ENCODE measurements at regions not wholly inside any gene's neighbourhood (a gene's known extent, or its start where the extent isn't known, plus 50 kb on each side); places are given as distances from the start of the nearest gene placed in this dataset.

- DNase-seq, result no peak
- no peaks in the 10 kb centered on the region for H3K27me3 Mint-ChIP-seq (ENCODE audit: unreplicated experiment)
- H3K27ac Mint-ChIP-seq (ENCODE audit: unreplicated experiment), result no peak overlapping the region
- H3K9me3 Mint-ChIP-seq (ENCODE audit: unreplicated experiment), result peaks cover 4% of the 10 kb centered on the region
- H3K36me3 Mint-ChIP-seq (ENCODE audit: unreplicated experiment), result peaks cover 5% of the 10 kb centered on the region
- no peaks in the 10 kb centered on the region for H3K4me1 Mint-ChIP-seq (ENCODE audit: low read depth, unreplicated experiment)
- TF ChIP-seq CTCF (IDR thresholded peaks at IDR 0.05; ENCODE audit: partially characterized antibody, unreplicated experiment), result no peak
- no peak overlapping the region for H3K4me3 Mint-ChIP-seq (ENCODE audit: unreplicated experiment)
Observed at GRCh38 chr1:164006621-164007020, 552.4 kb upstream of the PBX1 start.

- peaks cover 9% of the 10 kb centered on the region for H3K9me3 Mint-ChIP-seq (ENCODE audit: unreplicated experiment)
- H3K27me3 Mint-ChIP-seq (ENCODE audit: unreplicated experiment), result peaks cover 4% of the 10 kb centered on the region
- peaks cover 9% of the 10 kb centered on the region for H3K36me3 Mint-ChIP-seq (ENCODE audit: unreplicated experiment)
- no peak overlapping the region for H3K4me3 Mint-ChIP-seq (ENCODE audit: unreplicated experiment)
- no peaks in the 10 kb centered on the region for H3K4me1 Mint-ChIP-seq (ENCODE audit: low read depth, unreplicated experiment)
- TF ChIP-seq CTCF (IDR thresholded peaks at IDR 0.05; ENCODE audit: partially characterized antibody, unreplicated experiment), result no peak
- no peak overlapping the region for H3K27ac Mint-ChIP-seq (ENCODE audit: unreplicated experiment)
- DNase-seq, result no peak
Observed at GRCh38 chr1:164017239-164017638, 541.7 kb upstream of the PBX1 start.

GRCh38 chr1:164020391-164020790, 538.6 kb upstream of the PBX1 start:
- no peak for TF ChIP-seq CTCF (IDR thresholded peaks at IDR 0.05; ENCODE audit: partially characterized antibody, unreplicated experiment)
- Mint-ChIP-seq H3K27me3 (ENCODE audit: unreplicated experiment) (peaks cover 2% of the 10 kb centered on the region), H3K9me3 (ENCODE audit: unreplicated experiment) (peaks cover 7% of the 10 kb centered on the region), H3K4me1 (ENCODE audit: low read depth, unreplicated experiment) (no peaks in the 10 kb centered on the region), H3K36me3 (ENCODE audit: unreplicated experiment) (peaks cover 9% of the 10 kb centered on the region), H3K4me3 (ENCODE audit: unreplicated experiment) (no peak overlapping the region), H3K27ac (ENCODE audit: unreplicated experiment) (no peak overlapping the region)
- no peak for DNase-seq

- Mint-ChIP-seq H3K27ac (ENCODE audit: unreplicated experiment) (no peak overlapping the region), H3K9me3 (ENCODE audit: unreplicated experiment) (peaks cover 5% of the 10 kb centered on the region)
Observed at GRCh38 chr1:164021813-164022212, 537.2 kb upstream of the PBX1 start.

GRCh38 chr1:164033782-164034181, 525.2 kb upstream of the PBX1 start:
- TF ChIP-seq CTCF (IDR thresholded peaks at IDR 0.05; ENCODE audit: partially characterized antibody, unreplicated experiment), result no peak
- no peaks in the 10 kb centered on the region for H3K4me1 Mint-ChIP-seq (ENCODE audit: low read depth, unreplicated experiment)
- H3K4me3 Mint-ChIP-seq (ENCODE audit: unreplicated experiment), result no peak overlapping the region
- H3K27ac Mint-ChIP-seq (ENCODE audit: unreplicated experiment), result no peak overlapping the region
- no peaks in the 10 kb centered on the region for H3K9me3 Mint-ChIP-seq (ENCODE audit: unreplicated experiment)
- peaks cover 5% of the 10 kb centered on the region for H3K36me3 Mint-ChIP-seq (ENCODE audit: unreplicated experiment)
- no peak for DNase-seq
- no peaks in the 10 kb centered on the region for H3K27me3 Mint-ChIP-seq (ENCODE audit: unreplicated experiment)

More at GRCh38 chr1:164021813-164022212, 537.2 kb upstream of the PBX1 start:
- no peaks in the 10 kb centered on the region for H3K4me1 Mint-ChIP-seq (ENCODE audit: low read depth, unreplicated experiment)
- no peak for TF ChIP-seq CTCF (IDR thresholded peaks at IDR 0.05; ENCODE audit: partially characterized antibody, unreplicated experiment)
- peaks cover 2% of the 10 kb centered on the region for H3K27me3 Mint-ChIP-seq (ENCODE audit: unreplicated experiment)
- no peak overlapping the region for H3K4me3 Mint-ChIP-seq (ENCODE audit: unreplicated experiment)
- peaks cover 9% of the 10 kb centered on the region for H3K36me3 Mint-ChIP-seq (ENCODE audit: unreplicated experiment)
- no peak for DNase-seq
